Suppressor macrophage treated with lipopolysaccharide for 4 hours (primary cell): ENCODE measurements at regions not wholly inside any gene's neighbourhood (a gene's known extent, or its start where the extent isn't known, plus 50 kb on each side); places are given as distances from the start of the nearest gene placed in this dataset.

Experiments
- DNase-seq: peaks from one replicate; pipeline ENCODE4 v3.0.0-alpha.2; 2020

DNA sequence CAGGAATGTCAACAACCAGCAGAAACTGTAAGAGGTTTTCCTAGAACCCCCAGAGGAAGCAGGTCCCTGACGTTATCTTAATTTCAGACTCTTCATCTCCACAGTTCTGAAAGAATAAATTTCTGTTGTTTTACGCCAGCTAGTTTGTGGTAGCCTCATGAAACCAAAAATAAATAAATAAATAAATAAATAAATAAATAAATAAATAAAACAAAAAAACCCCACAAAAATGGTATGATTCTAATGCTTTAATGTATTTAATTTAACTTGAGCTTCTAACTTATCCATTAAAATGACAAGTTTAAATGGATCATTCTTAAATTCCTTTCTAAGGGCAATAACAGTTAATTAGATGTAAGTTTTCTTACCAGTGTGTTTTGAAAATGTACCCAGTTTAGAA, 293.8 kb upstream of the ADAMTS5 start:
- DNase-seq: no peak

DNA sequence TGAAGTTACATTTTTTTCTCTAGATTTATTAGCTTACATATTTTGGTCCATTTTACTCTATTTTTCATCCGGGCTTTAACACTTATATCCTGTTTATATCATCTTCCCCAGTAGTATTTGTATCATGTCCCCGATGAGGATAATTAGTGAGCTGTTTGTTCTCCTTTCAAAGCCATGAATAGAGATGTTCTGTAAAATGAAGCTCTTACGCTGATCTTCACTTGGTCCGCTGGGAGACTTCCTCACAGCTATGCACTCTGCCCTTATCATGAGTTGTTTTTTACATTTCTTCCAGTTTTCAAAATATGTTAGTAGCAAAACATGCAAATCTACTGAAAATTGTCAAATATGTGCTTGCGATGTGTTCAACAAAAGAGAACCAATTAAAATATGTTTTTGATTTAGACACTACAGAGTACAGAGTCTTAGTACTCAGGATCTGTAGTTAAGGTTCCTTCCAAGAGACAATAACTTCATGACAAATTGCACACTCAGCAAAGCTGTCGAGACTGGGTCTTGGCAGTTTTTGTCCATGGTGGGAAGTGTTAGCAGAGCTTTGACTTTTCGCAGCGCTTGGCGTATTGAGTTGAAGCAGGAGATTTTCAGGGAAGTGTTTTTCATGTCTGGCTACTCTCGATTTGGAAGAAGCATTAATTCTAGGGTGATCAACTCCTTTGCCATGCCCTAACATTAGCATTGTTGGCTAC, 292.0 kb upstream of the ADAMTS5 start:
- no peak for DNase-seq

DNA sequence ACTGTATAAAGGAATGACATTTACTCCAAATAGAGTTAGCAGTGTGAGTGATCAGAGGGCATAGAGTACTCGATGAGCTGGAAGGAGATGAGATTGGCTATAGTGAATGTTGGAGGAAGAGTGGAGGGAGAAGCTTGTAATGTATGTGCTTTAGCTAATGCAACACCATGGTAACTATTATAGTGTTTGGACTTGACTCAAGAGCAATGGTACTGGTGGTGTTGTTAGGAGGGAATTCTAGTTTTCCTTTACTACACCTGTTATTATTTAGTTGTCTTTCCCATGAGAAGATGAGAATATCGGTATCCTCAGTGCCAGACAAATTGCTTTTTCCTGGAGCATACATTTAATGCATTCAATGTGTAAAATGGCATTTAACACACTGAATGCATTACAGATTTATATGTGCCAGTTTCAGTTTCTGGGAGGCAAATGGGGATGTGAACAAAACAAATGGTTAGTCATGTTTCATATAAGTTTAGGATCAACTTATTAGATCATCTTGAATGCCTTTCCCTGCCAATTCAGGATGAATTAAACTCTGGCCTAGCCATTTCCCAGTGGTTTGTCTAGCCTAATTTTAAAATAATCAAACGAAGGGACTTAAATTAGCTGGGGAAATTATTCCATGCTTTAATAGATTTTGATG, 291.1 kb upstream of the ADAMTS5 start:
- no peak for DNase-seq

DNA sequence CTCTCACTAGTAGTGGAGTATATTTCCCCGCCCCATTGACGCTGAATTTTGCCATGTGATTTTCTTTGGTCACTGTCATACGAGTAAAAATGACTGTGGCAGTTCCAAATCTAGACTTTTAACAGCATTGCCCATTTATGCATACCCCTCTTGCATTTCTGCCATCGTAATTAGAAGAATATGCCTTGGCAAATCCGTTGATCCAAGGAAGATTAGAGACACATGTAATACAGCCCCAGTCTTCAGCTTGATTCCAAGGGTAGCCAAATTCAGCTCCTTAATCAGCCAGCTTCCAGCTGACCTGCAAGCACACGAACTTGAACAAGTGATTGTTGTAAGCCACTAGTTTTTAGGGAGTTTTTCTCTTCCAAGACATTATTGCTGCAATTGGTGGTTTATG, 290.3 kb upstream of the ADAMTS5 start:
- DNase-seq: no peak

DNA sequence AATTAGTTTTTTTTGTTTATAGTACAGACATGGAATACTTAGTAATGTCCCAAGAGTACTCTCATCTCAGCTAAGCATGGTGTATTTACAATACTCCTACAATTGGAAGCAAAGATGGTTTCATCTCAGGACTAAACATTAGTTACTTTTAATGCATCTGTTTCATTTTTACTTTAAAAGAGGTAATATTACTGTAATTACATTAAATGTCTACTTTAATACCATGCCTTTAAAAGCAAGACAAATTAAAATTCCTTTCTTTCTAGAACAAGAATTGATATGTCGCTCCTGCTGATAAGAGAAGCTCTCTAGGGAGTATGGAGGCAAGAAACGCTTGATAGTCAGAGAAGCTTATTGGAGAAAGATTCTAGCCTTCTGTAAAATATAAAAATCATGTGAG, 284.9 kb upstream of the ADAMTS5 start:
- DNase-seq: no peak

DNA sequence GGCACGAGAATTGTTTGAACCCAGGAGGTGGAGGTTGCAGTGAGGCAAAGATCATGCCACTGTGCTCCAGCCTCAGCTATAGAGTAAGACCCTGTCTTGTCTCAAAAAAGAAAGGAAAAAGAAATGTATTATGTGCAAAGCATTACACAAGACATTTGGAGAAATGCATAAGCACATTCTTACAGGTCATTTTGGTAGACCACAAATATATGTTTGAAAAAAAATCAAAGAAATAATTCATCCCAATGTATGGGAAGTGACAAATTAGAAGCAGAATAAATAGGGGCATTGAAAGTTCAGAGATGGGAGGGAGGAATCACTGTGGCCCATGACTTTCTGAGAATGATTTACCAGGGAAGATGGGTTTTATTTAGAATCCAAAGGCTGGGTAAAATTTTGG, 283.5 kb upstream of the ADAMTS5 start:
- no peak for DNase-seq

DNA sequence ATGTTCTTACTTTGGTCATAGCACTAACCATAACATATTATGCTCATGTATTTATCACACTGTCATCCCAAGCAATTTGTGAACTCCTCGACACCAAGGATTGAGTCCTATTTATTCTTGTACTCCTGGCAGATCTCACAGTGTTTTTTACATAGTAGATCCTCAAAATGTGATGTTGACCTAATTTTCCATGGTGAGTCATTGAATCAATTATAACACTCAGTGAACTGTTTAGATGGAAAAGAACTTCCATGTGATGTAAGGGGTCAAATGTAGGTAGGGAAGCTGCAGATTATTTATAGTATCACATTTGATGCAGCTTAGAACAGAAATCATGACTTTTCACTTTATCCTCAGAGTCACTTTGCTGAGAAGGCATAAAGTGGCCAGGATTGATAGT, 281.9 kb upstream of the ADAMTS5 start:
- DNase-seq: no peak

DNA sequence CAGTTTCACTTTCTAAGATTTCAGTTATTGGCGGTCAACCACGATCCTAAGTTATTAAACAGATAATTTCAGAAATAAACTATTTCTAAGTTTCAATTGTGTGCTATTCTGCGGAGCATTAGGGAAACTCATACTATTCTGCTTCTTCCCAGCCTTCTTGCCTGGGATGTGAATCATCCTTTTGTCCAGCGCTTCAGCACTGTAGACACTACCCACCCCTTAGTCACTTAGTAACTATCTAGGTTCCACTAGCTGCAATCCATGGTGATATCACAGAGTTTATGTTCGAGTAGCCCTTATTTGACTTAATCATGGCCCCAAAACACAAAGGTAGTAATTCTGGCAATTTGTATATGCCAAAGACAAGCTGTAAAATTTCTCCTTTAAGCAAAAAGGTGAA, 279.9 kb upstream of the ADAMTS5 start:
- DNase-seq: no peak

DNA sequence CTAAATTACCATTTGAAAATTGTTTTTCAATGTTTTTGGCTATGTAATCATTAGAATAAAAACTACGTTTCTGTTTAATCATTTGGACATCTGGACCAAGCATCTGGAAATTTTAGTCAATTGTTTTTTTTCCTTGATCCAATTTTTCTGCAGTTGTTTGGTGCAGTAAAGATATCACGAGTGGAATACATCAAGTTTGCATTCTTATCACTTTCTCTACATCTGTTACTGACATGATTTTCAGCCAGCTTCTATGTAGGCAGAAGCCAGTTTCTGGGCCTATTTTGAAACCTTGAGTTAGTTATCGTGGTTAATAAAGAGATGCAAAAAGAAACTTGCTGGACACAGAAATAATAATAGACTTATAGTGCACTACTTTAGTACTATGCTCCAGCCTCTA, 277.9 kb upstream of the ADAMTS5 start:
- DNase-seq: no peak

DNA sequence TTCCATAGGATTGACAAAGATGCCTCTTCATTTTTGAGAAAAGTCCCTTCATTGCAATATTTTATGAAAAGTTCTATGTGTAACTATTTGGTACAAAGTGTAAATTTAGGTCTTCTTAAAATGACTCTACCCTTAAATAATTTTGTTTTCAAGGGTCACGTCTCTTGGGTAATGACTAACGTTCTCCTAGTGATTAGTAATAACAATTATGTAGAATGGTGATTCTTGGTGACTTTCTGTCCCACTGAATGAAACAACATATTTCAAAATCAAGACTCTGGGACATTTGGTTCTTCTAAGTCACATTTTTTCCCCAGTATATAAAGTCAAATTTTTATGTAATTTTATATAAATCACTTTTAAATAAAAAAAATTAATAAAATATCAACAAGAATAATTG, 277.5 kb upstream of the ADAMTS5 start:
- no peak for DNase-seq

DNA sequence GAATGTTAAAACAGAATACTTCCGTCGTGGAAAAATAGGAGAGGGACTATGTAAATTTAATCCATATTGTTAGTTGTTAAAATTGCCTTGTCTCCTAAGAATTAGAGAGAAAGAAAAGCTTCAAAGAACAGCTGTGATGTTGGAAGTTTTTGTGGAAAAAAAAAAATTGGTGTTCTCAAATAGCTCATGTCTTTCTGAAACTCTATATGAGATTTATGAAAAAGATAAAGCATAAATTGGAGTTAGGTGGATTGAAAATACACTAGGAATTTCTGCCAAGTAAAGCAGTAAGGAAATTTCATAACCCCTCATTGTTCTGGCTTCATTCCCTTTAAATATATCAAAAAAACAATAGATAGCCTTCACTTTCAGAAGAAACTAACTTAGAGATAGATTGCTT, 274.0 kb upstream of the ADAMTS5 start:
- DNase-seq: no peak

DNA sequence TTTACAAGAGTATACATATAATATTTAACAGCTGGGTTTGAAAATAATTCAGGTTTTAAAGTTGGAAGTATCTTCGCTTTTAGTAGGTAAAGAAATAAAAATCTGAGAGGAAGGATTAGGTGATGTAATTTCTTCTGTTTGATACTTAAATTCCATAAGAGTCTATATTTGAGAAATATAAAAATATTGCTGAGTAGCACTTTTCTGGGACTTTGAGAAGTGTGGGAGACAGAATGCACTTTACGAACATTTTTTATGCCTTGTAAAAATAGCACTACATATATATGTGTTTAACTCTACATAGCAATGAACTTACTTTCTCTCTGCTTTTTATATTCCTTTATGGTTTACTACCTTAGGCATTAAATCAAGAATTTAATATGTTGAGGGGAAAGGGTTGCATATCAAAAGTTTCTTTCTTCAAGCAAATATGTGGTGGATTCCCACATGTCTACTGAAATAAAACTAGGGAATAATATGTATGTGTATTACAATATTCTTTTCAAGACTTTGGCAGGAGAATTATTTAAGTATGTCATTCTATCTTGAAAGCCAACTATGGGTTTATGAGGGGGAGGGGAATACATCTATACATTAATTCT, 266.7 kb upstream of the ADAMTS5 start:
- no peak for DNase-seq

DNA sequence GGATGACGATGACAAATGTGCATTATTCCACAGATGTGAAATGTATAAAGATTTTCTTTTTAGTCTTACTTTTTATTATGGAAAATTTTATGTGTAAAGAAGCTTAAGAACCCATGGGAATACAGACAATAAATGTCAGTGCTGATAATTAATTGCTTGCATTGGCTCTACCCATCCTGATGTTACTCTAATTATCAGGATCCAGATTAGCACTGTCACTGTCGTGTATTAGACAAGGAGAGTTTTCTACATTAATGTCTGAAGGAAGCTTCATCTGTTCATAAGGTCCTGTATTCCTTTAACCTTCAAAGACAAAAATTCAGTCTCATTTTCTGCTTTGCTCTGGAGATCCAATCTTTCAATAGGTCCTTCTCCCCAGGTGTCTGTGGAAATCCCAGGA, 259.1 kb upstream of the ADAMTS5 start:
- no peak for DNase-seq

DNA sequence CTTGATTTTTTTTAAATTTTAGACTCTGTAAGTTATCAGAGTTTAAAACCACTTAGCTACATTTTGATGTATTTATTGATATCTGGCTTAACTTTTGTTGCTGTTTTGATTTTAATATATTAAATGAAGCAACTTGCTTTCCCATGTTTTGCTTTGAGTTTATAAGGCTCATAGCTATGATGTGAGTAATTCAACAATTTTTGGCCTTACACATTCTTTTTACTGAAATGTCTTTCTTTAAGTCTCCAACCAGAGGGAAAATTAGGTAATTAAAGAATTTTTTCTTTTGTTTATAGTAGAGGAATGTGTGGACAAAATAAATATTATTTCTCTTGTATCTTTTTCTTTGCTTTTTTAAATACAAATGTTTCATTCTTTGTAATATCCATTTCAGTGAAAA, 258.3 kb upstream of the ADAMTS5 start:
- no peak for DNase-seq

DNA sequence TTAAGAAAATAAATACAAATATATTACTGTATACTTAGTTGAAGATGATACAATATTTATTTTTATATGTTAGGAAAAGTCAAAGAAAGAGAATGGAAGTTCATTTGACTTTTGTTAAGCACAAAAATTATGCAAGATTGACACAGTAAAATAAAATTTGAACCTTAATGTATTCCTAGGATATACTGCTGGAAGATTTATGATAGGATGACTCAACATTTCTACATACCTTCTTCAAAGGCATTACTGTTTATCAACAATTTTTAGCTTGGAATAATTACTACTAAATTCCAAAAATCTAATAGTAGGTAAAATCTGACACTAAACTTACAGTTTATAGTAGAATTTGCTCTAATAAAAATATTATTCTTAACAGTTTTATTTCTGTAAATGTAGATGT, 257.3 kb upstream of the ADAMTS5 start:
- no peak for DNase-seq

DNA sequence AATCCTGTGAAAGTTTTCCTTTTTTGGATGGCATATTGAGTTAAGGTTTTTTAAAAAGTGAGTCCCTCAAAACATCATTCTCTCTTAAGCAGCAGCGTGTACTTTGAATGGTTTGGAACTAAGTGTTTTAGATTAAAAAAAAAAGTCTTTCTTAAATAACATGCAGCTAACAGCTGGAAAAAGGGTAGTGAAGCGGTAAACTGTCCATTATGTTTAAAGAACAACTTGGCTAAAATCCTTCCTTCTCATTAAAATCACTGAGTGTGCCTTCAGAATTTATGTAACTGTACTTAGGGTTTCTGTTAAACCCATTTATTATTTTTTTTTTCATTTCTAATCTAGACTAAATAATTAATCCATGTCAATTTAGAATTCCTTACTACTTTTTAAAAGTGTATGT, 254.2 kb upstream of the ADAMTS5 start:
- no peak for DNase-seq

DNA sequence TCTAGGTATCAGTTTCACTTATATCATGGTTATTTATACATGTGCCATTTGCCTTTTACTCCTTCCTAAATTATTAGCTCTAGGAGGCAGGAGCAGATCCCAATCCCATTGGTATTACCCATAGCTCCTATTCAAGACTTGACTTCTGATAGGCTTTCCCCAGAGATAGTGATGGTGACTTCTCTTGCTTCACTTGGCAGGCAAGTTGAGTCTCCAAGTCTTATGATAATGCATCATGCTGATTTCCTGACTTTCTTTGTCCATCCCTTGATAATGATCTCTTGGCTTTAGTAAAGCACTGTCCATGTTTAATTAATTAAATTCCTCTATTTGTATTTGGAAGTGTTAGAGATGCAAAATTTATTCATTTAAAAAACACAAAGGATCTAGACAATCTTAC, 253.5 kb upstream of the ADAMTS5 start:
- no peak for DNase-seq

DNA sequence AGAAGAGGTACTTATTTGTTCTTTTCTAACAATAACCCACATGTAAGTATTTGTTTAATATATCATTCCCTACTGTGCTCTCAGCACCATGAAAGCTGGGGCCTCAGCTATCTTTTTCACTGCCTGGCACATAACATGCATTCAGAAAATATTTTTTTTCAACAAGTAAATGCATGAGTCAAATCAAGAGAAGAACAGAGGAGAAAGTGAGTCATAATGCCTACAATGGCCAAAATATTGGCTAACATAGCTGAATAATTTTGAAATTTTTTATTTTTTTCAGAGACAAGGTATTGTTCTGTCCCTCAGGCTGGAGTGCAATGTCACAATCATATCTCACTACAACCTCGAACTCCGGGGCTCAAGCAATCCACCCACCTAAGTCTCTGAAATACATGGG, 252.2 kb upstream of the ADAMTS5 start:
- DNase-seq: no peak

DNA sequence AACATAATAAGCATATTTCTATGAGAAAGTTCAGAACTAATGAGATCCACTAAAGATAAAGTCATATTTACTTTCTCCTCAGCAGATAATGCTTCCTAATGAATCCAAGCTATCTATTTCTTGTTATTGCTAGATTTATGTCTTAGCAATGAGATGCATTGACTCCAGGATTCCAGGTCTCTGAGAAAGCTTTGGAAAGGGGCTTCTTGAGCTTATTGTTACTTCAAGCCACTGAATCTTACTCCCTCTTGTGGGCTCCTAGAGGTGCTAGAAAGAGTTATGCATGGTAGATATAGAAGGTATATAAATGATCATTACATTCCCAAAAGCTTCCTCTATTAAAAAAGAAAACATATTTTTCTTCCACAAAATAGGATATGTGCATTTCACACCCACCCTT, 246.4 kb upstream of the ADAMTS5 start:
- DNase-seq: no peak

DNA sequence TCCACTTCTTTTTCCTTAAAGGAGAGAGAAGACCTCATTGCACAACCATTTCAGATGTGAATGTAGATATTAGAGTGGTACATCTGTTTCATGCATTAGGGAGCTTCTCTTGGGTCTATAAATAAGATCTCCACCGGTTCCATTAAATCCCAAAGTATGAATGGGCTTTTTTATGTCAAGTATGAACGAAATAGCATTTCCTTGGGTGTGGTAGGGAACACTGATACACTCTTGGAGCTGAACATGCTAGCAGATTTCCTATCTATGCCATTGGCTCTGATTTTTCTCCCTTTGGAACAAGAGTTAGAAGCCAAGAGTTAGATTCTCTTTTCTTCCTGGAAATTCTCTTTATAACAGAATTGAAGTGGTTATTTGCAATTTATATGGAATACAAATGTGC, 245.6 kb upstream of the ADAMTS5 start:
- no peak for DNase-seq

DNA sequence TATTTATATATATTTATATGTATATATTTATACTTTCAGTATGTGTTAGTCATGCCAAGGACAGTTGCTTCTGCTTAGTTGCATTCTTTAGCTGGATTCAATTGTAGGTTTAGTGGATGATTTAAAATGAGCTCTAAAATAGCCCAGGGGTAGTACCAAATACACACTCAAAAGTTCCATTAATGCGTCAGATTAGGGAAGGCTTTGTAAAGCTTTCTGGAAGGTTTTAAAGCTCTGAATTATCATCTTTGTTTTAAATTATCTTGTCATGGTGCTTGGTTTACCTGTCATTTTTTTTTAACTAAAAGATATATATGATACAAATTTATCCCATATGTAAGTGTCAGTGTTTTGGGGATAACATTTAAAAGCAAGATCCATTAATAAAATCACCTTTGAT, 242.7 kb upstream of the ADAMTS5 start:
- no peak for DNase-seq

DNA sequence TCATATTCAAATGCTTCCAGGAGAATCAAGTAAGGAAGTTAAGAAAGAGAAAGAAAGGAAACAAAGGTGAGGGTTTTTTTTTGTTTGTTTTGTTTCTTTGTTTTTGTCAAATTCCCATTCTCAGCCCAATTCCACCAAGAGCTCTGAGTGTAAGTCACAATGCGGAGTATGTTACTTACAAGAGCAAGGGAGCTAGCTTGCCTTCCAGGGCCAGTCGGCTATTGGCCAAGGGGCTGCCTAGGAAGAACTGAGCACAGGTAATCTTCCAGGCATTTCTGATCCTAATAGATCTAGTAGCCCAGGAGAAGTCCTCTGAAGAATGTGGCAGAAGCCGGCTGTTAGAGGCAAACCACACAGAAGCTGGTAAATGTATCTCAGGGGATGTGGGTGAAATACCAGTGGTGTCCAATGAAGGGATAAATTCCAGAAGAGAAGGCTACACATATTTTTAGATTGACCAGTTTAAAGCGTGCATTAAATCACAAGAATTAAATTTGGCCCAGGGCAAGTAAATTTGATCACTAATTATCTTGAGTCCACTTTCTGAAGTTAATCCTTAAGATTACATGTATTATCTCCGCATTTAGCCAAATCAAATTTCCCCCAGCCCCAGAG, 239.6 kb upstream of the ADAMTS5 start:
- DNase-seq: no peak

DNA sequence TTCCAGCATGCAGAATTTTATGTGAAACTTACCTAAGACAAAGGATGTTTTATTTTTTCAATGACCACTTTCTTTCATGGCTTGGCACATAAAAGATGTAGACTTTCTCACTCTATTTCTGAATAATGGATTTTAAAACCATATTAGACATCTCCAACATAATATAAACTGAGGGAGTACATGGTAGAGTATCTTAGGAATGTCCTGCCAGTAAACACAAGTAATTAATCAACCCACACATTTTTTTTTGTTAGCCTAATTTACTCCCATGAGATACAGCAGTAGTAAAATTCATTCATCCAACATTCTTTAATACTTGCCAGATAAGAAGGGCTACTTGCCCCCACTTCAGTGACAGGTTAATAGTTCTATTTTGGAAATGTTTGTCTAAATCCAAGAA, 235.4 kb upstream of the ADAMTS5 start:
- no peak for DNase-seq

DNA sequence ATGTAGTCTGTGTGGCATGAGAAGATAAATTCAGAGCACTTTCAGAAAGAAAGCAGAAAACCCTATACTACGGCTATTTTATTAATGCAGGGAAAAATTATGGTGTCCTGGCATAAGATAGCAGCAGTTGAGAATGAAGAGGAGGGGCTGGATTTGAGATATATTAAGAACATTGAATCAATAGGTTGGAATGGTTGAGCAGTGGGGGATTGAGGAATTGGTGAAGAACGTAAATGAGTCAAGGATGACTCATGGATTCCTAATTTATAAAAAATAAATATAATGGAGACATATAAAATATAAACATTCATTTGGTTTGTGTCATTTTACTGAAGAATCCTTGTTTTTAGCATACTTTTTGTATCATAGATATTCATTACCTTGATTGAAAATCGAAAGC, 234.3 kb upstream of the ADAMTS5 start:
- no peak for DNase-seq
